Dermis blood vessel endothelial cell (primary cell): ENCODE measurements at regions not wholly inside any gene's neighbourhood (a gene's known extent, or its start where the extent isn't known, plus 50 kb on each side); places are given as distances from the start of the nearest gene placed in this dataset.
"Not testable (repeated sequence)": the region's sequence is repeated elsewhere in the genome, so short reads cannot be mapped to it uniquely, and the experiment has no call there.

ENCODE experiments used
- DNase-seq: peaks from one replicate; pipeline ENCODE4 v3.0.0; 2010

DNA sequence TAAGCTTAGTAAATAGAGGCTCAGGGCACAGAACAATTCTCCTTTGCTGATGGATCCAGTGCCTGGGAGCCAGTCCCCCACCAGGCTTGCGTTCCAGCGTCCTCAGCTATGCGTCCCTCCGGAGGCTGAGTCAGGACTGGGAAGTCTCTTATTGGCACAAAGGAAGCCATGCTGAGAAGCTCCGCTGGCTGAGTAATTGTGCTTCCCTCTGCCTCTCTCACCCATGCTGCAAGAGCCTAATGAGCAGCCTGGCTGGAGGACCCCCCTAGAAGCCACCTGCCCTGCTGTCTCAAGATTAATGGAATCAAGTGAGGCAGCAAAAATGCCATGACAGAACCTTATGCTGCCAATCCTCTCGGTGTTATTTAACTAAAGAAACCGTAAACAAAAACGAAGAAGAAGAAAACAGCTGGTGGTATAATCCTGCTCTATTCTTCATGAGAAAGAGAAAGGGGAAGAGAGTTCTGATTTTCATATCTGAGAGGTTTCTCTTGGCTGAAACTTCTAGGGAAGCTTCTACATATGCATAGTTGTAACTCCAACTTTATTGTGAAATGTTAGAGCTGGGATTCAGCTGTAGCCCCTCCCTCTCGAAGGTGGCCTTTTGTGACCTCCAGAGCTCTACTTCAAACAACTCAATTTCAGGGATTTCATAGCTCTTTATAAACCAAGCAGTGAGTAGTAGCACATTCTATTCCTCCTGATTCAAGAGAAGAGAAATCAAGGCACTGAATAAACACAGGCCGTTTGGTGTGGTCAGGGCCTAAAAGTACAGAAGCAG is 185.4 kb upstream of the SEMA6A start:
- DNase-seq = no peak

DNA sequence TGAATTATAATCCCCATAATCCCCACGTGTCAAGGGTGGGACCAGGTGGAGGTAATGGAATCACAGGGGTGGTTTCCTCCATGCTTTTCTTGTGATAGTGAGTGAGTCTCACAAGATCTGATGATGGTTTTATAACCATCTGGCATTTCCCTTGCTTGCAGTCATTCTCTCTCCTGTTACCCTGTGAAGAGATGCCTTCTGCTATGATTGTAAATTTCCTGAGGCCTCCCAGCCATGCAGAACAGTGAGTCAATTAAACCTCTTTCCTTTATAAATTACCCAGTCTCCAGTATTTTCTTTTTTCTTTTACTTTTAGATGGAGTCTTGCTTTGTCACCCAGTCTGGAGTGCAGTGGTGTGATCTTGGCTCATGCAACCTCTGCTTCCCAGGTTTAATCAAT is 182.7 kb upstream of the SEMA6A start:
- no peak for DNase-seq

DNA sequence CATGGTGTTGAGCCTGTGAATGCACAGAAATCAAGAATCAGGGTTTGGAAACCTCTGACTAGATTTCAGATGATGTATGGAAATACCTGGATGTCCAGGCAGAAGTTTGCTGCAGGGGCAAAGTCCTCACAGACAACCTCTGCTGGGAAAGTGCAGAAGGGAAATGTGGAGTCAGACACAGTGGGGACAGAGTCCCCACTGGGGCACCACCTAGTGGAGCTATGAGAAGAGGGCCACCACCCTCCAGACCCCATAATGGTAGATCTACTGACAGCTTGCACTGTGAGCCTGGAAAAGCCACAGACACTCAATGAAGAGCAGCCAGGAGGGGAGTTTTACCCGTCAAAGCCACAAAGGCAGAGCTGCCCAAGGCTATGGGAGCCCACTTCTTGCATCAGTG is 181.9 kb upstream of the SEMA6A start:
- no peak for DNase-seq

DNA sequence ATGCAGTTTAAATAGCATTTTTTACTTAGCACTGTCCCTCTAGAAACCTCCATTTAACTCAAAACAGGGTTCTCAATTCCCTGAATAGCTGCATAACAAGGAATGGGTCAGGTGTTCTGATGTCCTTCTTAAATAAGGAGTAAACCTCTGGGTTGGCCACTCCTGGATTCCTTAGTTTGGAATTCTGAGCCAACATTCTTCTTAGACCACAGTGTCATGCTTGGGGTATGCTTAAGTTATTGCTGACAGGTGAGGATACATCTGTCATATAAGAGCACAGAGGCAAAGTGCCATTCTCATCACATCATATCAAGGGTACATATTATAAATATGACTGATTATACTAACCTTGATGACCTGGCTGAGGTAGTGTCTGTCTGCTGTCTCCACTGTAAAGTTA is 179.9 kb upstream of the SEMA6A start:
- DNase-seq = no peak

DNA sequence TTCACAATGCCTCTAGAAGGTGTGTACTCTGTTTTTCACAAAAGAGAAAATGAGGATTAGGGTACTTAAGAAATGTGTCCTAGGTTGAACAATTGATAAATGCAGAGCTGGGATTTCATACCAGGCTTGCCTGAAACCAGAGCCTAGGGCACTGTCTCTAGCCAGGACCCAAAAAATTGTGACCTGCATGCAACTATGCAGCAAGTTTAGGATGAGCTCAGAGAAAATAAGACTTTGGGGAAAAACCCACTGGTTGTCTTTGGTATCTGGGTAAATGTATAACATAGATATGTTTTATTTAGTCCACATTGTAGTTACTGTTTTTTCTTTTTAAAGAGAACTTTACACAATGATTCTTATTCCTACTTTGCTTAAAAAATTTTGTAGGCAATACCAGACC is 177.1 kb upstream of the SEMA6A start:
- DNase-seq = no peak

DNA sequence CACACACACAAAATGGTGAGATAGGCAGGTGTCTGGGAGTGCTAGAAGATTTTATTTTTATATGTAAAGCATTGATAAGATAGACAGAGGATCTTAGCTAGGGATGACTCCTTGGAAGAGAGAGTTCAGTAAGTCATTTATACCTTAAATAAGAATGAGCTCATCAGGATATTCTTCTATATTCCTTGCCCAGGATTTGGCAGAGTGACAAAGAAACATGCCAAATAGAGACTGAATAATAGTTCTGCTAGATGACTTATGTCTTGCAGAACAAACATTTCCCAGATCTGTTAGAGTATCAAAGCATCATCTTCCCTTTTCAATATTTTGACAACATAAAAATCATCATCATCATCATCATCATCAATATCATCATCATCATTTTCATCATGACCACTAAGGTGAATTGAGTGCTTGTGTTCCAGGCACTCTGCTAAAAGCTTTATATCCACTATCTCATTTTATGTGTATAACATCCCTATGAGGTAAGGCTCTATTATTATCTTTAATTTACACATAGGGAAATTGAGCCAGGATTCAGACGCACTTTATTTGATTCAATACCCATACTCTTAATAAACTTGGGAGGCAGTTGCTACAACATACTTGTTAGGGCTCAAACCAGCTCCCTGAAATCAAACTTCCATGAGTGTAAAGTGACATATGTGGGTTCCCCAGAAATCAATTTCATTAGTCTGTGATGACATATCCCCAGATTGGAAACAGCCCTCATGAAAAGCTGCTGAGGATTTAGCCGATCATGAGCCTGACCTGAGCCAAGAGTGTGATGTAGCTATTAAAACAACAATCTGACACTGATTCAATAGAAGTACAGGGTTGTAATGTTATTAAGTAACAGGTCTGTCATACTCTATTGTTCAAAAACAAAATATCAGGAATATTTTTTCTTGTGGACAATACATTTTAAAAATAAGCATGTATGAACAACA is 176.3 kb upstream of the SEMA6A start:
- no peak for DNase-seq

DNA sequence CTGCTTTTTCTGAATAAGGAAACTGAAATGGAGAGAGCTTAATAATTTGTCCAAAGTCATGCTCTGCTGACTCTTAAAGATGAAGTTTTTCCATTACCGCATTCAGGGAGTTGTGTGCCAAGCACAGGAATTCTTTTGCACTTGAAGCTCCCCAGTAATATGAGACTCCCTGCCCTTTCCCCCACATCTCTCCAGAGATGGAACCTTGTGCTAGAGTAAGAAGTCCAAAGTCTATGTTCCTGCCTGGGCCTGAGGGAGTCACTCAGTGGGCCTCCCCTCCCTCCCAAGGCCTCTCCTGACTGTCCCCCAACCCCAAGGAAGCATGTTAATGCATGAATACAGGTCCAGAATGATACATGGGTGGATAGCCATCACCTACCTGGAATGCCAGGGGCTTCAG is 173.3 kb upstream of the SEMA6A start:
- DNase-seq = no peak

DNA sequence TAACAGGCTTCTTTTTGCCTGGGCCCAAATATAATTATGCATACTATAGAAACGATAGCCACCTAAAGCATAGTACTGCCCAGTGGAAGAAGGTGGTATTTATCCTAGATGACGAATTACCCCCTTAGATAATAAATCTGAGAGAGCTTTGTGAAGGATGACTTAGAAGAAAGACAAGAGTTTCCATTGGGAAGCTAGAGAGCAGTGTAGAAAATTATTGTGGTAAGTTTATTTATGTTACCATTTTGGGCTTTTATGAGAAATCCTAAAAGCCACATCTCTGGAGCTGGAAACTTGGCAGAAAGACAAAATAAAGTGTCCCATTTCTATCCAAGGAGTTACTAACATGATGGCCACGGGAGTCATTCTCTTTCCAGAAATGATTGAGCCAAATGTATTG is 172.0 kb upstream of the SEMA6A start:
- no peak for DNase-seq

DNA sequence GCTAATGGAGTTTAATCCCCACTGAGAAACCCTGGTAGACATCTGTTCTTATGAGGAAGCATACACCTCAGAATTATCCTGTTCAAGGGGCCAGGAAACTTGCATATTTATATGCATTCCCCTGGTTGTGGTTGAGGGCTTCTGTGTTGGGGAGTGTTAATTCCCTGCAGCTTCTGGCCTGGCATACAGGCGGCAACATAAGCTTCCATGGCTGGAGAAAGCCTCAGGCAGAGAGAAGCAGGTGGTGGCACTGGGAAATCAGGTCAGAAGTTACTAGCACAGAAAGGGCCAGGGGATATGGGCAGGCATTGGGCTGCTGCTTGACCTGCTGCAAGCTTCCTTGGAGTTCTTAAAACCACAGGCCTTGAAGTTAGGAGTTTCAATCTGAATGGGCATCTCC is 166.1 kb upstream of the SEMA6A start:
- no peak for DNase-seq

DNA sequence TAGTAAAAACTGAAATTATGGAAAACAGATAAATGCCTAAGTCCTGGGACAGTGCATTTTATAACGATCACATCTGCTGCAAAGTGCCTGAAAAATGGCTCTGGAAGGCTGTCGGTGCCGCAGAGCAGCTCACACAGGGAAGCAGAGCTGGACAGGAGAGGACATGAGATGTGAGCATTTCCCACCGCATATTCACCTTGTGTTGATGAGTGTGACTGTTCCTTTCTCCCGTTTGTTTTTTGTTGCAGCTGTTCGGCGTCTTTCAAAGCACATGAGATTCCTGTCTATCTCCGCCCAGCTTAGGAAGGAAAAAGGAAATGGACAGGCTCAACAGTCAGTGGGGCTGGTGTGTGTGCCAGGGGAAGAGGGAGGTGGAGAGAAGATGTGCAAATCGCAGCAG is 164.9 kb upstream of the SEMA6A start:
- no peak for DNase-seq

DNA sequence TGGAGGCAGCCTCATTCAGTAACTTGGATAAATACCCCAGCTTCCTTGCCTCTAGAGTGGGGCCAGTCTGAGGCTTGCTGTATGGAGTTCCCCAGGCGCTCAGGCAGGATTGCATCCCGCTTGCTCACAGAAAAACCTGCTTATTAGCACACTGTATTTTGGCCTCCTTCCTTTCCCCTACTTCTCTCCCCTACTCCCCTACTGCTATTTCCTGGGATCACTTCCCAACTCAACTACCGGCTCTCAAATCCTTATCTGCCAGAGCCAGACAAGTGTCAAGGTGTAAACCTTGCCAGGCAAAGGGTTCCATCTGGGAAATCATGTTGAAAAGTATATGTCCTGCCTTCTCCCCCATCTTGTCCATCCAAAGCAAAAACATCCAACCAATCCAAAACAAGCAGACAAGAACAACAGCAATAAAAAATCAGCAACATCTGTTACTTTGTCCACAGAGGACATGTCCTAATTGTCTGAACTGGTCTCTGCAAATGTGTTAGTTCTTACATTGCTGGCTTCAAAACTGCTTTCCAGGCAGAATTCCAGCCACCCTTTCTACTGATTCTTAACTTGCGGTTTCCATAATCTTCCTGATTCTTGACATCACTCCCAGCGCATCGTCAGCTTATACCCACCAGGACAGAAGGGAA is 164.1 kb upstream of the SEMA6A start:
- DNase-seq = no peak

DNA sequence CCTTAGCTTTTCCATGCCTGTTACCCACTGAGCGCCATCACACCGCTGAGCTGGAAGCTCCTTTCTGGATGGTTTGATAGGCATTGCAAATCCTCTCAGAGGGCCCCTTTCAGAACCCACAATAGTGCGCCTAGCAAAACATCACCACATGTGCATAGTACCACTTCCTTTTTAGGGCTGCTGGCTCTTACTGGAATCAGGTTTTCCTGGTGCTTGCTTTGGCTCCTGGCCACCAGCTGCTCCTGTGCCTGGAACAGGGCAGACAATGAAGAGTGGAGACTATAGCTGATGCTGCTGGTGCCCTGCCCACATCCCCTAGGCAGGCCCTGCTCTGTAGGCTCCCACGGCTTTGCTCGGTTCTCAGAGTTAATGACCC is 163.6 kb upstream of the SEMA6A start:
- DNase-seq = no peak

DNA sequence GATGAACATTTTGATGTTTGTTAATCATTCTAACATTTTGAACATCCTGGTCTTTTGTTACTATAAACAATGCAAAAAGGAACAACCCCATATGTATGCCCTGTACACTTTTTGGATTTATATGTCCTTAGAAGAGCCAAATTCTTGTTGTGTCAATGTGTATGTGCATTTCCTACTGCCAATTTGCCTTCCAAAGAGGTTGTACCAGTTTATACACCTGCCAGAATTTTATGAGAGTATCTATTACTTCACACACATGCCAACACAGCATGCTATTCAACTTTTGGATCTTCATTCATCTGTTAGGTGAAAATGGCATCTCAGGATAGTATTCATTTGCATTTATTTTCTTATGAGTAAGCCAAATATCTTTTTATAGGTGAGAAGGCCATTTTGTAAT is 162.0 kb upstream of the SEMA6A start:
- no peak for DNase-seq

DNA sequence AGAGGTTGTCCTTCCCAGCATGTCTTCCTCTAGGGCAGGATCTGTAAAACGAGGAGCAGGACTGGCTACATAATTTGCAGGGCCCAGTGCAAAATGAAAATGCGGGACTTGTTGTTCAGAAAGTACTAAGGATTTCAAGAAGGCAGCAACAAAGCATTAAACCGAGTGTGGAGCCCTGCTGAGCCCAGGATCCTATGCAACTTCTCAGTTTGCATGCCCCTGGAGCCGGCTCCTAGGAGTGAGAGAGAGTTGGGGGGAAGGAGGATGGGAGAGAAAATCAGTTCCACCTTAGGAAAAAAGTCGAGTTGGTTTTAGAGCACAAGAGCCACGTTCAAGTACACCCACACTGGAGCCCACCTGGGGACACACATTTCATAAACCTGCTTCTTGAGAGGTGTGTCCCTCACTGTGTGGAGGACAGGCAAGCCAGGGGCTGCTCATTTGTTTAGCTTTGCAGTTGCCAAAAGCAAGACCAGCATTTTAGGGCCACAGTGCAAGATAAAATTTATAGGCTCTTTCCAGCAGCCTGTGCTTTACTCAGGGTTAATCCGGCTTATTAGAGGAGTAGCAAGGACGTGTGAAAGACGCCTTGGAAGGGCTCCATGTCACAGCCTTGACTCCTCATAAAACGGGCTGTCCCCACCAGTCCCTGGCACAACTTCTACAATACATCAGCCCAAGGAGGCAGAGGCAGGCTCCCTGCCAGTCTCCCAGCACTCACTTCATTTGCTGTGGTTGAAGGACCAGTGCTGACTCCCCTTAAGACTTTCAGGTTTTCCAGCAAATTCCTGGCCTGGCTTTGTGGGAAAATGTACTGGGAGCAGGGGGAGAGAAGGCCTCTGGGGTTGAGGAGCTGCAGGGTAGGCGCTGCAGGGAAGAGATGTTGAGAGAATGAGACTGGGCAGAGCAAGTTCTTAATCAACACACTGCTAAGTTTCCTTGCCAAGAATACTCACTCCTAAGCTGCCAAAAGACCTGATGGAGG is 159.7 kb upstream of the SEMA6A start:
- no peak for DNase-seq

DNA sequence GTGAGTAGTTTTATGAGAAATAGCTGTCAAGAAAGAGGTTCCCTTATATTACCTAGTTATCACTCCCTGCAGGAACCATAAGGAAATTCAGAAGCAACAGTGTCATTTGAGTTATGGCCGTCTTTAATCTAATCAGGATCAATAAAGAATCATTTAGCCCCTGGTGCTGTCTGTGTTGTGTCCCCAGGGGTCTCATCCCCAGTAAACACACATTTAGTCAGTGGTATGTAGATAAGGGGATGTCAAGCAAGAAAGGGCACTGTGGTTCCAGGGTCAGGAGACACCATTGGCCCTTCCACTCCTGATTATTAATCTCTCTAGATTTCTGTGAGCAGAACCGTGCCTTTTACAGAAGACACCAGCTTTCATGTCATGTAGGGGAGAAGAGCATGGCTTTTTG is 158.0 kb upstream of the SEMA6A start:
- DNase-seq = no peak

DNA sequence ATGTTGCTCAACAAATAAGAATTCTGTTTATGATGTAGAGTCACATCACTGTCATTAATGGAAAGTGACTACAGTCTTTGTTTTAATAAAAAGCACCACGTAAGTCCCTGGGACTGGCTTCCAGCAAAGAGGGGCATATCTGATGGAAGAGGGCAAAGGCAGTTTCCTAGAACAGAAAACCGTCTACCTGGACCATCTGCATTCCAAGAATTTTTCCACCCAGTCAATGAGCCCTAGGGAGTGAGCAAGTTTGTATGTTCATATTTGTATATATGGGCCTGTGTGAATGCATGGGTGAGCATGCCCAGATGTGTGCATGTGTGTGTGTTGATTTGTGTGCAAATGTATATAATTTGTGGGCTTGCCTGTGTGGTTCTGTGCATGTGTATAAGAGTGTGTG is 156.8 kb upstream of the SEMA6A start:
- no peak for DNase-seq

DNA sequence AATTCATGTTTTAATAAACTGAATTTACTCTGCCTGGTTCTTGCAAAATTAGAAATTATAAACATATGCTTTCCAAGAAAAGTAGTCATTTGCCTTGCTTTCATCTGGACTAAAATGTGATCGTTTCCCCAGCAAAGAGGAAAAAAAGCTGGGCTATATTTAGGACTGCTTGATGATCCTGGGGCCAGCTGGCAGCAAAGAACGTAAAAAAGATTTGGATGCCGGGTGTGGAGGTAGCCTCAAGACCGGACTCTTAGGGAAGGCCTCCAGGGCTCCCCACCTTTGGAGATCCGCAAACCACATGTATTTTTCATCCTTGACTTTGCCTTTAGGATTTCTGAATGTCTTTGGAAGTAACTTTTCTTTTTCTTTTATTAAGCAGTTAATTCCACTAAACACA is 156.1 kb upstream of the SEMA6A start:
- DNase-seq = no peak

DNA sequence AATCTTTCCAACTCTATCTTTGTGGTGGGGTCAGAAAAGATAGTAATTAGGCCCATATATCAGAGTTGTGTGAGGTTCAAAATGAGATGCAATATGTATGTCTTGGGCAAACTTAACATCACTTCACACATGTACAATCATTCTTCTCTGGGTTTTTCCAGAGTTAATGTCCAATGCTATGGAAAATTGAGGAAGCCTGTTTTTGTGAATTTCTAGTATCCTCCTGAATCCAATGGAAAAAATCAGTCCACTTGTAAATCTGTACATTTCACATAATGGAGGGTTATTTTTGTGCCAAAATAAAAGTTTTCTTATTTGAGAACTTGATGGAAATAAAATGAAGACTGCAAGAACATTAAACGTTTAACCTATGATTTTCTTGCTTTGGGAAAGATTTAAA is 155.6 kb upstream of the SEMA6A start:
- DNase-seq = no peak

DNA sequence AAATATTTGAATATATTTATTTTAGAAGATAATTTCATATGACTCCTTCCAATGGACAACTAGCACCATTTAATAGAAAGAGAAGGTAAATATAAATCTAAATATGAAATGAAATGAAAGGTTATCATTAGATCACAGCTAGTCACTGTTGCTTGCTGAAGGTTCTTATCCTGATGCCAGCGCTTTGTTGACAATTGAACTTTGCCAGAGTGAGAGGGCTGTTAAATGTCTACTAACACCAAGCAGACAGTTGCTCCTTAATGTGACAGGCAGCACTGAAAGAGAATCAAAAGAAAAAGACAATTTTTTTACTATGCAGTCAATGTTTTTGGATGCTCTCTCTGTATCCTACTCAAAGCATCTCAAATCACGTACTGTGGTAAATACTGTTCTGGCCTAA is 152.6 kb upstream of the SEMA6A start:
- no peak for DNase-seq

DNA sequence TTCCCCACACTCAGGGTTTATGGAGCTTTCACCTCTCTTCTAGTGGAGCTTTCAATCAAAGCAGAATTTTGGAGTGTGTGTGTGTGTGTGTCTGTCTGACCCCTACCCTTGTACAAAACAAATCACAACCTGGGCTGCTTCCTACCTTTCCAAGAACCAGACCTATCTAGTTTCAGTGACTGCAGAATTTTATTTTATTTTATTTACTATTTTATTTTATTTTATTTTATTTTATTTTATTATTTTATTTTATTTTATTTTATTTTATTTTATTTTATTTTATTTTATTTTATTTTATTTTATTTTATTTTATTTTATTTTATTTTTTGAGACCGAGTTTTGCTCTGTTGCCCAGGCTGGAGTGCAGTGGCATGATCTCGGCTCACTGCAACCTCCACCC is 151.6 kb upstream of the SEMA6A start:
- DNase-seq = not testable (repeated sequence)

DNA sequence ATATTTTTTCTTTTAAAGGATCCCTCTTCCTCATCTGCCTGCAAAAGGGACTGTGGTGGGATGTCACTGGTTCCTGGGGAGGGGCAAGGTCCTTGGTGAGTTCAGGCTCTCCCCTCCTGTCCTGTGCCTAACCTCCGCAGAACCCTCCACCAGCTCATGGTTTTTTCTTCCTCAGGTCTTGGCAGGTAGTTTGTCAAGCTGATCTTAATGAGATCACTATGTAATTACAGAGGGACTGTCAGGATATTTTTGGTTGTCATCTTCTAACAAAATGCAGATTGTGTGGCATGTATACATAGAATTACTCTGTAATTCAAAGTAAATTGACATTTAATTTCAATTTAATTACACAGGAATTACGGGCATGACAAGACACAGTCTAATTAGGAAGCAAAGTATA is 150.3 kb upstream of the SEMA6A start:
- no peak for DNase-seq

DNA sequence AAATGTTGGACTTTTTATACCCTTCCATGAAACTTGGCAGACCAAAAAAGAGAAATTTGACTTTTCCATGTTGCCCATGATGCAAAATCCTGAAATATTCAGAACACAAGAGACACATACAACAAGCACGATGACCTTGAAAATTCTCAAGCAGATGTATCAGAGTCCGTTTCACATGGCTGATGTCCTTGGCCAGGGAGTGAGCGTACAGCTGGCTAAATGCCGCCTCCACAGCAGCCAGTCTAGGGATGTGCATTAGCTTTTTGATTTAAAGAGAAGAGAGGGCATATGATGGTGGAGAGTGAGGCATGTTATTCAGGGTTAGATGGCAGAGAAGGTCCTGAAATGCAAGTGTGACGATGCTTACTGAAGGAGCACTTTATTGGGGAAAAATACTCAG is 148.0 kb upstream of the SEMA6A start:
- DNase-seq = no peak
